Esophagus (tissue), 2 donors: ENCODE measurements at regions not wholly inside any gene's neighbourhood (a gene's known extent, or its start where the extent isn't known, plus 50 kb on each side); places are given as distances from the start of the nearest gene placed in this dataset.

Source experiments
- H3K27ac ChIP-seq, 2 donors: one replicate each; pipeline ENCODE4 v1.5.1; 2013; ENCODE audit warnings: low read depth in 2 of 2, mild to moderate bottlenecking in 2 of 2, inconsistent platforms in 1 of 2, low read length in 1 of 2, moderate library complexity in 1 of 2
- H3K27me3 ChIP-seq, 2 donors: one replicate each; pipeline ENCODE4 v1.6.1; 2013; ENCODE audit warnings: low read length in 2 of 2, control low read depth in 1 of 2, mild to moderate bottlenecking in 1 of 2; ENCODE audit not compliant: insufficient read depth in 2 of 2, control insufficient read depth in 1 of 2
- H3K36me3 ChIP-seq, 2 donors: one replicate each; pipeline ENCODE4 v1.6.1; 2013; ENCODE audit warnings: low read length in 1 of 2; ENCODE audit not compliant: control insufficient read depth in 2 of 2, insufficient read depth in 2 of 2
- H3K4me1 ChIP-seq, 2 donors: one replicate each; pipeline ENCODE4 v1.6.1; 2013; ENCODE audit warnings: low read length in 1 of 2; ENCODE audit not compliant: control insufficient read depth in 2 of 2, insufficient read depth in 2 of 2
- H3K4me3 ChIP-seq, 2 donors: one replicate each; pipeline ENCODE4 v1.5.1; 2013; ENCODE audit warnings: low read length in 2 of 2, mild to moderate bottlenecking in 2 of 2, low read depth in 1 of 2, moderate library complexity in 1 of 2
- H3K9me3 ChIP-seq, 2 donors: one replicate each; pipeline ENCODE4 v1.6.1; 2013; ENCODE audit warnings: mild to moderate bottlenecking in 2 of 2, low read depth in 1 of 2, low read length in 1 of 2, moderate library complexity in 1 of 2; ENCODE audit not compliant: control insufficient read depth in 2 of 2, insufficient read depth in 1 of 2
- WGBS, 2 donors: extraction: QIAGEN DNeasy Blood & Tissue Kit; methylation state at CpG; one replicate each; pipeline ENCODE4 v1.1.7; 2013; 5-methylcytosine and 5-hydroxymethylcytosine counted together
- donor health status: healthy with polysubstance abuse.
- donor health status: Bipolar disorder and iron deficiency.

GRCh38 chr1:112177314-112177713 is 187.8 kb upstream of the KCND3 start:
- H3K27ac ChIP-seq, result no peak overlapping the region
- 66 to 68% methylated on average over 6 of the region's 6 CpGs for WGBS, 2 donors
- no peaks in the 10 kb centered on the region for H3K27me3 ChIP-seq
- no peak overlapping the region for H3K4me3 ChIP-seq
- no peaks in the 10 kb centered on the region for H3K4me1 ChIP-seq
- H3K9me3 ChIP-seq, result no peaks in the 10 kb centered on the region
- no peaks in the 10 kb centered on the region for H3K36me3 ChIP-seq

- H3K36me3 ChIP-seq, result no peaks in the 10 kb centered on the region
- no peak overlapping the region for H3K4me3 ChIP-seq
- no peaks in the 10 kb centered on the region for H3K9me3 ChIP-seq
- H3K27me3 ChIP-seq, result no peaks in the 10 kb centered on the region
- no peaks in the 10 kb centered on the region for H3K4me1 ChIP-seq
- no peak overlapping the region for H3K27ac ChIP-seq
These were observed 199.1 kb upstream of the KCND3 start for GRCh38 chr1:112188611-112189010.

GRCh38 chr1:112196008-112196588 is 199.9 kb upstream of the CTTNBP2NL start:
- Histone ChIP-seq H3K4me3 (no peak overlapping the region), H3K9me3 (no peaks in the 10 kb centered on the region), H3K4me1 (no peaks in the 10 kb centered on the region), H3K27me3 (no peaks in the 10 kb centered on the region), H3K27ac (no peak overlapping the region), H3K36me3 (no peaks in the 10 kb centered on the region)
- WGBS, 2 donors, result 39 to 43% methylated on average over 4 of the region's 4 CpGs

- Histone ChIP-seq H3K4me3 (no peak overlapping the region), H3K36me3 (no peaks in the 10 kb centered on the region), H3K9me3 (no peaks in the 10 kb centered on the region), H3K27me3 (no peaks in the 10 kb centered on the region), H3K27ac (no peak overlapping the region), H3K4me1 (no peaks in the 10 kb centered on the region)
- 83 to 87% methylated on average over 4 of the region's 4 CpGs for WGBS, 2 donors
These were observed 199.3 kb upstream of the CTTNBP2NL start for GRCh38 chr1:112196731-112197130.

GRCh38 chr1:112209493-112209892 is 186.5 kb upstream of the CTTNBP2NL start:
- Histone ChIP-seq H3K4me3 (no peak overlapping the region), H3K27ac (no peak overlapping the region), H3K27me3 (no peaks in the 10 kb centered on the region), H3K4me1 (no peaks in the 10 kb centered on the region), H3K36me3 (no peaks in the 10 kb centered on the region), H3K9me3 (no peaks in the 10 kb centered on the region)
- WGBS, 2 donors, result 32 to 44% methylated on average over 1 of the region's 1 CpG

- WGBS, 2 donors, result 77 to 83% methylated on average over 1 of the region's 1 CpG
- Histone ChIP-seq H3K27me3 (no peaks in the 10 kb centered on the region), H3K9me3 (peaks cover 0 to 3% of the 10 kb centered on the region in 2 donors)
These were observed 176.7 kb upstream of the CTTNBP2NL start for GRCh38 chr1:112219267-112219666.

GRCh38 chr1:112230232-112230631 is 165.8 kb upstream of the CTTNBP2NL start:
- no peak overlapping the region for H3K4me3 ChIP-seq
- H3K27me3 ChIP-seq, result no peaks in the 10 kb centered on the region
- no peaks in the 10 kb centered on the region for H3K36me3 ChIP-seq
- no peak overlapping the region for H3K27ac ChIP-seq
- H3K9me3 ChIP-seq, result peaks cover 0 to 6% of the 10 kb centered on the region in 2 donors
- no peaks in the 10 kb centered on the region for H3K4me1 ChIP-seq
- WGBS, 2 donors, result 88 to 91% methylated on average over 9 of the region's 9 CpGs

More at GRCh38 chr1:112219267-112219666, 176.7 kb upstream of the CTTNBP2NL start:
- no peak overlapping the region for H3K27ac ChIP-seq
- H3K4me1 ChIP-seq, result no peaks in the 10 kb centered on the region
- H3K36me3 ChIP-seq, result no peaks in the 10 kb centered on the region
- no peak overlapping the region for H3K4me3 ChIP-seq

GRCh38 chr1:112231331-112231730 is 164.7 kb upstream of the CTTNBP2NL start:
- Histone ChIP-seq H3K9me3 (peaks cover 0 to 6% of the 10 kb centered on the region in 2 donors), H3K27ac (no peak overlapping the region), H3K4me3 (no peak overlapping the region), H3K27me3 (no peaks in the 10 kb centered on the region), H3K36me3 (no peaks in the 10 kb centered on the region), H3K4me1 (no peaks in the 10 kb centered on the region)
- 57 to 67% methylated on average over 3 of the region's 3 CpGs for WGBS, 2 donors

GRCh38 chr1:112232848-112233247 is 163.2 kb upstream of the CTTNBP2NL start:
- 75 to 77% methylated on average over 3 of the region's 3 CpGs for WGBS, 2 donors
- Histone ChIP-seq H3K4me1 (no peaks in the 10 kb centered on the region), H3K36me3 (no peaks in the 10 kb centered on the region), H3K27me3 (no peaks in the 10 kb centered on the region), H3K9me3 (peaks cover 0 to 6% of the 10 kb centered on the region in 2 donors), H3K4me3 (no peak overlapping the region), H3K27ac (no peak overlapping the region)

GRCh38 chr1:112234710-112235109 is 161.3 kb upstream of the CTTNBP2NL start:
- H3K27me3 ChIP-seq, result no peaks in the 10 kb centered on the region
- no peaks in the 10 kb centered on the region for H3K36me3 ChIP-seq
- peaks cover 0 to 6% of the 10 kb centered on the region in 2 donors for H3K9me3 ChIP-seq
- no peak overlapping the region for H3K4me3 ChIP-seq
- H3K4me1 ChIP-seq, result no peaks in the 10 kb centered on the region
- no peak overlapping the region for H3K27ac ChIP-seq
- WGBS, 2 donors, result 73 to 84% methylated on average over 3 of the region's 3 CpGs
